WTC11 (cell line): ENCODE measurements at regions not wholly inside any gene's neighbourhood (a gene's known extent, or its start where the extent isn't known, plus 50 kb on each side); places are given as distances from the start of the nearest gene placed in this dataset.

Source experiments
- ATAC-seq: fragments of 200-7000 bp; cut with Tn5 transposase; 2 replicates; pipeline ENCODE4 v1.10.0; 2021; ENCODE audit warnings: mild to moderate bottlenecking, moderate library complexity
- CTCF ChIA-PET: fragments of 300-600 bp; sonication (Branson Sonifier 250); formaldehyde crosslinking; loops from one replicate; lab custom pipeline; 2021; ENCODE audit warnings: antibody characterized with exemption; lab: Charles Lee
- POLR2A ChIA-PET: fragments of 350-600 bp; sonication (Branson Sonifier 250); formaldehyde crosslinking; loops from one replicate; lab custom pipeline; 2021; ENCODE audit warnings: antibody characterized with exemption; lab: Charles Lee
- DNase-seq: peaks from one replicate; pipeline ENCODE4 v3.0.0; 2021; ENCODE audit warnings: low spot score
- H3K27ac Mint-ChIP-seq: 2 replicates; pipeline ENCODE4 v1.8.0; 2021; ENCODE audit warnings: mixed read lengths
- H3K27me3 Mint-ChIP-seq: 2 replicates; pipeline ENCODE4 v1.8.0; 2021; ENCODE audit warnings: low read depth, mild to moderate bottlenecking, moderate library complexity, mixed read lengths
- H3K36me3 Mint-ChIP-seq: 2 replicates; pipeline ENCODE4 v1.8.0; 2021; ENCODE audit warnings: mixed read lengths
- H3K4me1 Mint-ChIP-seq: 2 replicates; pipeline ENCODE4 v1.8.0; 2022; ENCODE audit warnings: mixed read lengths
- H3K4me3 Mint-ChIP-seq: 2 replicates; pipeline ENCODE4 v1.8.0; 2021; ENCODE audit warnings: mild to moderate bottlenecking, moderate library complexity, mixed read lengths
- H3K9me3 Mint-ChIP-seq: 2 replicates; pipeline ENCODE4 v1.8.0; 2021; ENCODE audit warnings: mixed read lengths
- ATF1 ChIP-seq: sonication (generic); formaldehyde crosslinking; IDR thresholded peaks from 2 replicates; pipeline ENCODE4 v1.8.1; 2023; ENCODE audit warnings: mild to moderate bottlenecking, moderate library complexity, missing genetic modification reagents
- CBFB ChIP-seq: sonication (generic); formaldehyde crosslinking; IDR thresholded peaks from 2 replicates; pipeline ENCODE4 v1.8.1; 2022; ENCODE audit warnings: mild to moderate bottlenecking, low read depth, missing genetic modification reagents
- IRF2 ChIP-seq: sonication (generic); formaldehyde crosslinking; IDR thresholded peaks from 2 replicates; pipeline ENCODE4 v1.8.0; 2022; ENCODE audit warnings: low read depth, missing genetic modification reagents, borderline replicate concordance
- MXD4 ChIP-seq: fragments of 250-450 bp; sonication (Bioruptor Pico); IDR thresholded peaks from 2 replicates; pipeline ENCODE4 v1.8.0; 2021; ENCODE audit warnings: mild to moderate bottlenecking, moderate library complexity, borderline replicate concordance
- NR2C2 ChIP-seq: sonication (generic); formaldehyde crosslinking; IDR thresholded peaks from 2 replicates; pipeline ENCODE4 v1.8.0; 2022; ENCODE audit warnings: mild to moderate bottlenecking, missing genetic modification reagents
- SP1 ChIP-seq: sonication (generic); formaldehyde crosslinking; conservative IDR thresholded peaks from 2 replicates; pipeline ENCODE4 v1.8.1; 2022; ENCODE audit warnings: missing genetic modification reagents
- ZNF121 ChIP-seq: sonication (generic); formaldehyde crosslinking; IDR thresholded peaks from 2 replicates; pipeline ENCODE4 v1.8.0; 2023; ENCODE audit warnings: missing genetic modification reagents
- ZNF138 ChIP-seq: sonication (generic); formaldehyde crosslinking; conservative IDR thresholded peaks from 2 replicates; pipeline ENCODE4 v1.8.1; 2022; ENCODE audit warnings: mild to moderate bottlenecking, moderate library complexity, missing genetic modification reagents
- ZNF219 ChIP-seq: sonication (generic); formaldehyde crosslinking; IDR thresholded peaks from 2 replicates; pipeline ENCODE4 v1.8.0; 2023; ENCODE audit warnings: missing genetic modification reagents, mild to moderate bottlenecking, borderline replicate concordance
- ZNF263 ChIP-seq: sonication (generic); formaldehyde crosslinking; IDR thresholded peaks from 2 replicates; pipeline ENCODE4 v1.8.1; 2022; ENCODE audit warnings: low read depth, mild to moderate bottlenecking, moderate library complexity, missing genetic modification reagents
- ZNF423 ChIP-seq: fragments of 250-450 bp; sonication (Bioruptor Pico); IDR thresholded peaks from 2 replicates; pipeline ENCODE4 v2.1.2; 2022; ENCODE audit warnings: mild to moderate bottlenecking, moderate library complexity
- TF ChIP-seq, protein P1 (sequence below): fragments of 200-600 bp; IDR thresholded peaks from 2 replicates; pipeline ENCODE4 v1.8.0; 2022; ENCODE audit warnings: antibody characterized with exemption
- TF ChIP-seq, protein P2 (sequence below): fragments of 250-450 bp; sonication (Bioruptor Pico); IDR thresholded peaks from 2 replicates; pipeline ENCODE4 v1.9.0; 2021; ENCODE audit warnings: moderate library complexity, mild to moderate bottlenecking, inconsistent platforms, borderline replicate concordance
- TF ChIP-seq, protein P3 (sequence below): sonication (generic); formaldehyde crosslinking; IDR thresholded peaks from 2 replicates; pipeline ENCODE4 v1.8.1; 2022; ENCODE audit warnings: missing genetic modification reagents, borderline replicate concordance
- TF ChIP-seq, protein P4 (sequence below): sonication (generic); formaldehyde crosslinking; IDR thresholded peaks from 2 replicates; pipeline ENCODE4 v1.8.1; 2023; ENCODE audit warnings: mild to moderate bottlenecking, missing genetic modification reagents, moderate library complexity
- TF ChIP-seq, protein P5 (sequence below): fragments of 250-450 bp; sonication (Bioruptor Pico); IDR thresholded peaks from 2 replicates; pipeline ENCODE4 v1.8.0; 2021; ENCODE audit warnings: mild to moderate bottlenecking

DNA sequence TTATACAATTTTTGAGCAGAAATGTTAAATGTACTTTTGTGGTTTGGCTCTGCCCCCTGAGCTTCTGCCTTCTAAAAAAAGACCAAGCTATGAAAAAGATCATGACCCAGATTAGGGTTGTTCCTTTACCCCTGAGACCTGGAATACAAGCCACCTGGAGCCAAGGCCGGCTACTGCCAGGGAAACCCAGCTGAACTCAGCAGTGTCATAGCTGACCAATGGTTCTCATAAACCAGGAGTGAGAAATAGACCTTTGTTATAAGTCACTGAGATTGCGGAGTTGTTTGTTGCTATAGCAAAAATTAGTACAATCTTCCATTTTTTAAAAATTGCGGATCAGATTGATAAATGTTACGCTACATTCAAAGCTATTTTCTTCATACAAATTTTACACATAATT is 1261.7 kb downstream of the ROBO1 start:
- H3K27ac Mint-ChIP-seq, result peak overlapping the region; percentile 61

DNA sequence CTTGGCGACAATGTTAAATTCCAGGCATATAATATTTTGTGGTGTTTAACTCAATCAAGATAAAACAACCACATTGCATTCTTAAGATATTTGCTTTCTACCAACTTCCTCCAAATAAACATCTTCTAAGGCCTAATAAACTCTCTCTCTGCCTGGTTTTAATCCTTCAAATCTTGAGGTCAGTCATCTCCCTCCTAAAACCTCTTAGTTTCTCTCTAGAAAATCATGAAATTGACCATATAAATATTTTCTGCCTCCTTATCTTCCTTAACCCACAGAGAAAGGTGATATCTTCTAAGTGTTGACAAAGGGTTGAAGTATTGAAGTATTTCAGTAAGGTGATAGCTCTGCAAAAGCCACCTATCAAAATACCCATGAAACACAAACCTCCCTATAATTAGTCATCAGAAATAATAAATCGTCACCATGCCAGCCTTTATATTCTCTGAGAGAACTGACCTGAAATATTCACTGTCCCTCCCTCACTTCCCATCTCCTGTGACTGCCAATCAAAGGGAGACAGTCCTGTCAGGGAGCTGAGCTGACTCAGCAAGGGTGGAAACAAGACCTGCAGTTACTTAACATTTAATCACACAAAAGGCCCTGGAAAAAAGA is 1261.1 kb downstream of the ROBO1 start:
- Mint-ChIP-seq H3K27ac (peak overlapping the region; percentile 34; the same call in 1 of the 2 replicates), H3K27me3 (no peaks in the 10 kb centered on the region; the same call in 1 of the 2 replicates), H3K36me3 (peaks cover 8% of the 10 kb centered on the region; the same call in 1 of the 2 replicates), H3K9me3 (peaks cover 13% of the 10 kb centered on the region), H3K4me3 (no peak overlapping the region), H3K4me1 (peaks cover 27% of the 10 kb centered on the region)
- TF ChIP-seq ZNF423 (CRISPR knock-in tag), result no peak
- TF ChIP-seq ZNF263 (CRISPR knock-in tag), result no peak
- TF ChIP-seq IRF2 (CRISPR knock-in tag), result no peak
- TF ChIP-seq, protein P1, sequence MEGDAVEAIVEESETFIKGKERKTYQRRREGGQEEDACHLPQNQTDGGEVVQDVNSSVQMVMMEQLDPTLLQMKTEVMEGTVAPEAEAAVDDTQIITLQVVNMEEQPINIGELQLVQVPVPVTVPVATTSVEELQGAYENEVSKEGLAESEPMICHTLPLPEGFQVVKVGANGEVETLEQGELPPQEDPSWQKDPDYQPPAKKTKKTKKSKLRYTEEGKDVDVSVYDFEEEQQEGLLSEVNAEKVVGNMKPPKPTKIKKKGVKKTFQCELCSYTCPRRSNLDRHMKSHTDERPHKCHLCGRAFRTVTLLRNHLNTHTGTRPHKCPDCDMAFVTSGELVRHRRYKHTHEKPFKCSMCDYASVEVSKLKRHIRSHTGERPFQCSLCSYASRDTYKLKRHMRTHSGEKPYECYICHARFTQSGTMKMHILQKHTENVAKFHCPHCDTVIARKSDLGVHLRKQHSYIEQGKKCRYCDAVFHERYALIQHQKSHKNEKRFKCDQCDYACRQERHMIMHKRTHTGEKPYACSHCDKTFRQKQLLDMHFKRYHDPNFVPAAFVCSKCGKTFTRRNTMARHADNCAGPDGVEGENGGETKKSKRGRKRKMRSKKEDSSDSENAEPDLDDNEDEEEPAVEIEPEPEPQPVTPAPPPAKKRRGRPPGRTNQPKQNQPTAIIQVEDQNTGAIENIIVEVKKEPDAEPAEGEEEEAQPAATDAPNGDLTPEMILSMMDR, result no peak
- no peak for TF ChIP-seq ATF1 (CRISPR knock-in tag)
- no peak for TF ChIP-seq NR2C2 (CRISPR knock-in tag)
- no peak for TF ChIP-seq ZNF219 (CRISPR knock-in tag)
- TF ChIP-seq, protein P2, sequence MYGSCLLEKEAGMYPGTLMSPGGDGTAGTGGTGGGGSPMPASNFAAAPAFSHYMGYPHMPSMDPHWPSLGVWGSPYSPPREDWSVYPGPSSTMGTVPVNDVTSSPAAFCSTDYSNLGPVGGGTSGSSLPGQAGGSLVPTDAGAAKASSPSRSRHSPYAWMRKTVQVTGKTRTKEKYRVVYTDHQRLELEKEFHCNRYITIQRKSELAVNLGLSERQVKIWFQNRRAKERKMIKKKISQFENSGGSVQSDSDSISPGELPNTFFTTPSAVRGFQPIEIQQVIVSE, result no peak
- TF ChIP-seq, protein P3, sequence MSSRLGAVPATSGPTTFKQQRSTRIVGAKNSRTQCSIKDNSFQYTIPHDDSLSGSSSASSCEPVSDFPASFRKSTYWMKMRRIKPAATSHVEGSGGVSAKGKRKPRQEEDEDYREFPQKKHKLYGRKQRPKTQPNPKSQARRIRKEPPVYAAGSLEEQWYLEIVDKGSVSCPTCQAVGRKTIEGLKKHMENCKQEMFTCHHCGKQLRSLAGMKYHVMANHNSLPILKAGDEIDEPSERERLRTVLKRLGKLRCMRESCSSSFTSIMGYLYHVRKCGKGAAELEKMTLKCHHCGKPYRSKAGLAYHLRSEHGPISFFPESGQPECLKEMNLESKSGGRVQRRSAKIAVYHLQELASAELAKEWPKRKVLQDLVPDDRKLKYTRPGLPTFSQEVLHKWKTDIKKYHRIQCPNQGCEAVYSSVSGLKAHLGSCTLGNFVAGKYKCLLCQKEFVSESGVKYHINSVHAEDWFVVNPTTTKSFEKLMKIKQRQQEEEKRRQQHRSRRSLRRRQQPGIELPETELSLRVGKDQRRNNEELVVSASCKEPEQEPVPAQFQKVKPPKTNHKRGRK (CRISPR knock-in tag), result no peak
- TF ChIP-seq ZNF121 (CRISPR knock-in tag), result no peak
- no peak for TF ChIP-seq ZNF138 (CRISPR knock-in tag)
- TF ChIP-seq, protein P4, sequence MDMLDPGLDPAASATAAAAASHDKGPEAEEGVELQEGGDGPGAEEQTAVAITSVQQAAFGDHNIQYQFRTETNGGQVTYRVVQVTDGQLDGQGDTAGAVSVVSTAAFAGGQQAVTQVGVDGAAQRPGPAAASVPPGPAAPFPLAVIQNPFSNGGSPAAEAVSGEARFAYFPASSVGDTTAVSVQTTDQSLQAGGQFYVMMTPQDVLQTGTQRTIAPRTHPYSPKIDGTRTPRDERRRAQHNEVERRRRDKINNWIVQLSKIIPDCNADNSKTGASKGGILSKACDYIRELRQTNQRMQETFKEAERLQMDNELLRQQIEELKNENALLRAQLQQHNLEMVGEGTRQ (CRISPR knock-in tag), result no peak
- TF ChIP-seq, protein P5, sequence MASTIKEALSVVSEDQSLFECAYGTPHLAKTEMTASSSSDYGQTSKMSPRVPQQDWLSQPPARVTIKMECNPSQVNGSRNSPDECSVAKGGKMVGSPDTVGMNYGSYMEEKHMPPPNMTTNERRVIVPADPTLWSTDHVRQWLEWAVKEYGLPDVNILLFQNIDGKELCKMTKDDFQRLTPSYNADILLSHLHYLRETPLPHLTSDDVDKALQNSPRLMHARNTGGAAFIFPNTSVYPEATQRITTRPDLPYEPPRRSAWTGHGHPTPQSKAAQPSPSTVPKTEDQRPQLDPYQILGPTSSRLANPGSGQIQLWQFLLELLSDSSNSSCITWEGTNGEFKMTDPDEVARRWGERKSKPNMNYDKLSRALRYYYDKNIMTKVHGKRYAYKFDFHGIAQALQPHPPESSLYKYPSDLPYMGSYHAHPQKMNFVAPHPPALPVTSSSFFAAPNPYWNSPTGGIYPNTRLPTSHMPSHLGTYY (CRISPR knock-in tag), result no peak
- TF ChIP-seq CBFB (CRISPR knock-in tag), result no peak
- no peak for TF ChIP-seq MXD4
- ChIA-PET CTCF (no interaction called here), POLR2A (no interaction called here)
- DNase-seq, result no peak
- peak; percentile 48 for ATAC-seq

More for the DNA sequence above, 1261.7 kb downstream of the ROBO1 start:
- Mint-ChIP-seq H3K4me3 (no peak overlapping the region), H3K4me1 (peaks cover 25% of the 10 kb centered on the region), H3K36me3 (peaks cover 7% of the 10 kb centered on the region), H3K9me3 (peaks cover 12% of the 10 kb centered on the region), H3K27me3 (no peaks in the 10 kb centered on the region; the same call in 1 of the 2 replicates)
- ATAC-seq (no peak), DNase-seq (no peak)
- TF ChIP-seq SP1 (CRISPR knock-in tag), result no peak
- ChIA-PET CTCF (no interaction called here), POLR2A (no interaction called here)
